Endothelial cell of hepatic sinusoid (primary cell): ENCODE measurements at regions not wholly inside any gene's neighbourhood (a gene's known extent, or its start where the extent isn't known, plus 50 kb on each side); places are given as distances from the start of the nearest gene placed in this dataset.

Experiments
- in situ Hi-C: cut with HindIII; loops from 2 replicates; pipeline ENCODE4 v1.10.0; 2017; ENCODE audit warnings: low sequenced_read_pairs

DNA sequence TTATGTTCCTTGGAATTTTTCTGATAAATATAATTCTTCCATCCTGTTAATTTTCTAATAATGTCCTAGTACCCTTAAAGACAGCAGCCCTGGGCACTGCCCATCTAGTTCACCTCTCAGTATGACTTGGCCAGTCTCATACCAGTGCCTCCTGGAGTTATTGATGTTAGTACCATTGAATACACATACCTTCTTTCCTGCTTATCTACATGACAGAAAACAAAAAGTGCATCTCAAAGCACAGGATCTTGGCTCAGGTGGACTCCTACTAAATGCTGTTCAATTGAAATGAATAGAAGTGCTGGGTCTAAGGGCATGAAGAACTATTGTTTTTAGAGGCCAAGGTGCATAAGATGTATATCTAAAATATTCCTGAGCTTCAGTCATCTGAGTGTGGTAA is 669.7 kb downstream of the NR2F1-AS1 start:
- in situ Hi-C loops, result loop anchor here (25.0 kb wide), 1 partner anchor 701 kb away; no protein-coding TSS in a partner anchor

GRCh38 chr5:92909602-92909962 is 671.4 kb downstream of the NR2F1-AS1 start:
- in situ Hi-C loops, result loop anchor here (25.0 kb wide), 1 partner anchor 703 kb away; no protein-coding TSS in a partner anchor

DNA sequence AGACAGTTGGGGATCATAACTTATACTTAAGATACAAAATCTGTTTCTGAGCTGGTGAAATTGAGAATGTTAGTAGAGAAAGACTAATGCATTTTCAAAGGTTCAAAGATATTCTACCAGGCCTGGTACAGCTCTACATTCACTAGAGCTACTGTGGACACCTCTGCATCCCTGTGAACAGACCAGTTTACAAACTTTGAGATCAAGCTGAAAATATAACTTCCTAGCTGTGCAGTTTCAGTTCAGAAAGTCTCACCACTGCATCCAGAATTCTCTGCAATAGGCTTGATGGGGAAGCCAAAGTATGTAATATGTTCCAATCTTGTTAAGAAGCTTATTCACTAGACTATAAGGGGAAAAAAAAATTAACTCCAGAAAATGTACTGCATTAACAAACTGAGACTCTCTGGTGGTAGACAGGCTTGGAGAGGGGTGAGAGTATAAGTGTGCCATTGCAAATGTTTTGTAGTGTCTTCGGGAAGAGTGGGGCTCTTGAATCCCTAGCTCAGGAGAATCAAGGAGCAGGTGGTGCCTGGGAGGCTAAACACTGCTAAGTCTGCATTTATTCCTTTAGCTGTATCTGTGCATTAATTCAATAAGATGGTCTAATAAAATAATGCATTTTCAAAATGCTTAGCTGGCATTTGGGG is 671.9 kb downstream of the NR2F1-AS1 start:
- in situ Hi-C loops, result loop anchor here (25.0 kb wide), 1 partner anchor 703 kb away; no protein-coding TSS in a partner anchor

DNA sequence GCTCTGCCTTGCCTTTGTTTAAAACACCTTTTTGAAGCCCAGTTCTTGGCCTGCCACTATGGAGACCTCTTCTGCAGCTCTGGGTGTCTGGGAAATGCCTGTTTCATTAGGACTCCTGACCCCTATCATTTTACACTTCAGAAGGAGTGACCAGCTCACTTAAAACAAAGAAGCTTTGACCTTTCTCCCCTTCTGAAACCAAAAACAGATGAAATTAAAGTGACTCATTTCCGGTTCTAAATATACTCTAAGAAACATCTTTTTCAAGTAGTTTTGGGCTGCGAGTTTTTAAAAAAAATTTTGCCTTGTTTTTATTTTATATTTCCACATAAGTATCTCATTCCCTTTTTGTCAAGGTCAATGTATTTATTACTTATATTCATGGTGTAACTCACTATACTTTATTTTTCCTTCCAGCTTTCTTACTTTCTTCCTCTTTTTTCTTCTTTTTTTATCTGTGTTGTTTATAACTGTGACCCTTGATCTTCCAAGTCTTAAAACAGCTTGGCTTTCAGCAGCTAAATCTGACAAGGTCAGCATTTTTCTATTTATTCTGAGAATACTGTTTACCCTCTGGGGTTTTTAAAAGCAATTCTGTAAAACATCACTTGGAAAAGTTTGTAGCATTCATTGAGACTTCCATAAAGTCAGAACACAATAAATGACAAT is 672.9 kb downstream of the NR2F1-AS1 start:
- in situ Hi-C loops, result loop anchor here (25.0 kb wide), 1 partner anchor 704 kb away; no protein-coding TSS in a partner anchor

GRCh38 chr5:92906798-92907376 is 674.1 kb downstream of the NR2F1-AS1 start:
- in situ Hi-C loops, result loop anchor here (25.0 kb wide), 1 partner anchor 705 kb away; no protein-coding TSS in a partner anchor

- in situ Hi-C loops, result loop anchor here (25.0 kb wide), 1 partner anchor 708 kb away; no protein-coding TSS in a partner anchor
Measured at GRCh38 chr5:92904021-92904420, 677.0 kb downstream of the NR2F1-AS1 start.

GRCh38 chr5:92899611-92900010 is 681.4 kb downstream of the NR2F1-AS1 start:
- in situ Hi-C loops, result loop anchor here (25.0 kb wide), 1 partner anchor 713 kb away; no protein-coding TSS in a partner anchor

- in situ Hi-C loops, result no loop called here
Measured at GRCh38 chr5:92896722-92897121, 684.3 kb downstream of the NR2F1-AS1 start.

DNA sequence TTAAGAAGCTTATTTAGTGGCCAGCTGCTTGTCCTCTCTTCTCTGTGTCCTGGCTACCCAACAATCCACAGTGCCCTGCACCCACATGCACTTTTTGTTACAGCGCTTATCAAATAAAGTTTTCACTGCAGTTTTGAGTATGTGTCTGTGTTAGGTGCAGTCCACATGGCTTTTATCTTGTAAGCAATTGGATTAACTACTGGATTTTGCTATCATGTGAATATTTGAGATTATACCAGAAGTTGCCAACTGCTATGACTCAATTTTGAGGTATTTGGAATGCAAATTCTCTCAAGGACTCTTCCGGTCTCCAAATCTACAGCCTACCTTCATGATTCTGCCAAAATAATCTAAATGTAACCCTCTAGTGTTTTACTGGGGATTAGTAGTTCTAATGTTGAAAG is 690.2 kb downstream of the NR2F1-AS1 start:
- in situ Hi-C loops, result no loop called here

DNA sequence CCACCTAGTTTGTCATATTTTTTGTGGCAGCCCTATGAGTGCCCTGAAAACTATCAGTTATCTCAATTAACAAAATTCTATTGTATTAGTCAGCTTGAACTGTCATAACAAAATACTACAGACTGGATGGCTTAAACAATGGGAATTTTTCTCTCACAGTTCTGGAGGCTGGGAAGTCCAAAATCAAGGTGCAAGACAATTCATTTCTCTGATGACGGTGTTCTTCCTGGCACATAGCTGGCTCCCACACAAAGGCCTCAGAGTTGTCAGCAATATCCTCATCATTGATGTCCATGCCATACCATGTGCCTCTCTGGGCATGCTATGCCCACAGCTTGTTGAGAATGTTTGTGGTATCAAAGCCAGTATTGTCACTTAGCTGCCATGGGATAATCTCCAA is 691.9 kb downstream of the NR2F1-AS1 start:
- in situ Hi-C loops, result no loop called here

GRCh38 chr5:92887254-92887653 is 693.8 kb downstream of the NR2F1-AS1 start:
- in situ Hi-C loops, result no loop called here

GRCh38 chr5:92886751-92887150 is 694.3 kb downstream of the NR2F1-AS1 start:
- in situ Hi-C loops, result no loop called here

- in situ Hi-C loops, result no loop called here
Measured at GRCh38 chr5:92885950-92886349, 695.1 kb downstream of the NR2F1-AS1 start.

DNA sequence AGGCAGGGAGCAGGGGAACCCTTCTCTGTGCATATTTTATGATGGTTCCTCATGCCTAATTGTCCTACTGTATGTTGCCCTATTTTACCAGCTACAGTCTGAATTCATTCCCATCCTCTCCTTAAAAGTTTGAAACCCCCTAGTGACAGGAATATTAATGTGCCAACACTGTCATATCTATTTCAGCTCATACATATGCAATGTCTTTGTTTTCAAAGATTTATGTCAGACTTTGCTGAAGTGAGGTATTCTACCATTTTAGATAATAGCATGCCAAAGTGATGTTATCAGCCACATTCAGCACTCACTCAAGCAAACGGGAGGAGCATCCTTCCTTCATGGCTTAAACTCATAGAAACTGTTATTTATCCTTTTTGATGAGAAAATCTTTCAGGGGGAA is 696.5 kb downstream of the NR2F1-AS1 start:
- in situ Hi-C loops, result no loop called here

DNA sequence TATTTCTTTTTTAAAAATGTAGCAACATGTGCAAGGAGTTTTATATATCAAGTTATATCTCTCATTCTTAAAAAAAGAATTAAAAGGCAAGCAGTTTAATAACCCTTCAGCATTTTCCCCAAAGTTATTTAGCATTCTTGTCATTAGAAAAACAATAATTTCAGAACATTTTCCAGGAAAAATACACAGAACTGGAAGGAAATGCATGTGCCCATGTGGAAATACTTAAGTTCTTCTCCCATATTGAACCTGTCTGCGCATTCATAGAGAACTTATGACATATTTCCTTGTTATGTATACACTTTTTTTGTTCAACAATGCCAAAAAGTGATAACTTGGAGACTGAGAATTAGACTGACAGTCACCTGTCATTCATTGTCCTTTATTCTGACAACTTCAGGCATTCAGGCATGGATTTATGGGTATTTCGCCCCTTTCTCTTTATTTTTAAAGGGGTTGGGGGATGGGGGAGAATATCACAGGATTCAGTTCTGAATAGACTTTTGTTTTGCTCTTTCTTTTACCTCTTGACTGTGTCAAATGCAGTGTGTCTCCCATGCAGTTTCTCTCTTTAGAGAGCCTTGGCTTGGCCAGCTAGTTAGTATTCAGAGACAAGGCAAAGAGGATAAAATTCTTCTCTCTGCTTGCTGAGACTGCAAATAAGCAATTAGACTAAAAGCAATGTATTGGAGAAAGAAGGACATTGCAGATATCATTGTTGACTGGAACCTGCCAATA is 701.0 kb downstream of the NR2F1-AS1 start:
- in situ Hi-C loops, result no loop called here

- in situ Hi-C loops, result no loop called here
Measured at GRCh38 chr5:92874790-92875189, 706.2 kb downstream of the NR2F1-AS1 start.

- in situ Hi-C loops, result no loop called here
Measured at GRCh38 chr5:92868442-92868841, 712.6 kb downstream of the NR2F1-AS1 start.

- in situ Hi-C loops, result no loop called here
Measured at GRCh38 chr5:92864591-92864990, 716.4 kb downstream of the NR2F1-AS1 start.

DNA sequence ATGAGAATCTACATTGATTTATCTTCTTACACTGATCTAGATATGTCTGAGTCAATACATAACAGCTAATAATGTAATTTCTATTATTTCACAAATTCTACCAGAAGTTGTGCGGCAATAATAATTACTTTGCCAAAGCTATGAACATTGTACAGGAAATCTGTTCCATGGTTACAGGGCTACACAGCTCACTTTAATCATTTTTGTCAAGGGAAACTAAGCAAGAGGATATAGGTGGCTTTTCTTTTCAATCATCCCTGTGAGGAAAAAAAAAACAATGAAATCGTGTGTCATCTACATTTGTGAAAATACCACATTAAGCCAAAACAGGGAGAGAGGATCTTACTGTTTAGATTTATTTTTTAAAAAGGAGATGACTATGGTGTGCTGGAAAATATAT is 717.4 kb downstream of the NR2F1-AS1 start:
- in situ Hi-C loops, result no loop called here

- in situ Hi-C loops, result no loop called here
Measured at GRCh38 chr5:92861531-92862285, 719.3 kb downstream of the NR2F1-AS1 start.
